HG03060 (cell line): ENCODE measurements at regions not wholly inside any gene's neighbourhood (a gene's known extent, or its start where the extent isn't known, plus 50 kb on each side); places are given as distances from the start of the nearest gene placed in this dataset.

Source experiments
- ATAC-seq: cut with Tn5 transposase; IDR thresholded peaks from one replicate; pipeline ENCODE4 v1.9.1; 2021; ENCODE audit warnings: low read depth, moderate number of reproducible peaks; ENCODE audit not compliant: unreplicated experiment

DNA sequence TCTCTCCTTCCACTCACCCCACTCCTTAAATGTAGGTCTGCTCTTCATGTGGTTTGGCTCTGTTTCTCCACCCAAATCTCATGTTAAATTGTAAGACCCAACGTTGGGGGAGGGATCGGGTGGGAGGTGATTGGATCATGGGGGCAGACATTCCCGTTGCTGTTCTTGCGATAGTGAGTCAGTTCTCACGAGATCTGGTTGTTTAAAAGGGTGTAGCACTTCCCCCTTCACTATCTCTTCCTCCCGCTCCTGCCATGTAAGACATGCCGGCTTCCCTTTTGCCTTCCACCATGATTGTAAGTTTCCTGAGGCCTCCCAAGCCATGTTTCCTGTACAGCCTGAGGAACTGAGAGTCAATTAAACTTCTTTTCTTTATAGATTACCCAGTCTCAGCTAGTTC, 1044.5 kb upstream of the POU3F3 start:
- ATAC-seq: no peak

DNA sequence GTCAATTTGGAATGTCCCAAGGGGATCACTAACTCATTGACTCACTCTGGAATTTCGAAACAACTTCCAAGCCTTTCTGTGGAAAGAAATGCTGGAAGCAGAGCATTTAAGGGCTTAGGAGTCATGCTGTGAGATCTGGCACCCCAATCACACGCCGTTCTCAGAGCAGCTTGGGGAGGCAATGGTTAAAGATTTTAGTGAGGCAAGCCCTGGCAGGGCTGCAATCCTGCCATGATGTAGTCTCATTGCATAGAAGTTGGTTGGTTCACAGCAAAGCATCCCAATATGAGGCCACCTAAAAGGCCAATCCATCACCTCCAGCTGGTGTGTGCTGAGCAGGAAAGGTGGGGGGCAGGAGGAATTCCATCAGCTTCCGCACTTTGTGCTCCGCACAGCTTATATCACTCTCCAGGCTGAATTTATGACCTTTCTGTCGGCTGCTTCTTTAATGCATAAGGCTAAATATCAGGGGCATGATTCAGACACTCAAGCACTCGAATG, 1043.9 kb upstream of the POU3F3 start:
- no peak for ATAC-seq

DNA sequence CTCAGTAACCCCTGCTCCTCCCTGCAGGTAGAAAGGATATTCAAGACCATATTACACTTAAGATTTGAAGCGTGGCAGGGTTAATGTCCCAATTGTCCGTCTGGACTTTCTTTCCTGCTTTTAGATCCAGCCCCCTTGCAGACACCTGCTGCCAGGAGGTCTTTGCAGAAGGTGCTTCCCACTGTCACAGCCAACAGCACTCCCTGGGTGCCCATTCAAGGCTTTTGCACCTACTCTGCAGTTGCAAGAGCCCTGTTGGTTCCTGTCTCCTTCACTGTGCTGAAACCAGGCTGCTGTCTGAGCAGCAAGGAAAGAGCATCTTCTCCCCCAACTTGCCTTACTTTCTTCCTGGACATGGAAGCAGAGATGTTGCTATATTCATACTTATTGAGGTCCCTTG, 1043.0 kb upstream of the POU3F3 start:
- no peak for ATAC-seq

DNA sequence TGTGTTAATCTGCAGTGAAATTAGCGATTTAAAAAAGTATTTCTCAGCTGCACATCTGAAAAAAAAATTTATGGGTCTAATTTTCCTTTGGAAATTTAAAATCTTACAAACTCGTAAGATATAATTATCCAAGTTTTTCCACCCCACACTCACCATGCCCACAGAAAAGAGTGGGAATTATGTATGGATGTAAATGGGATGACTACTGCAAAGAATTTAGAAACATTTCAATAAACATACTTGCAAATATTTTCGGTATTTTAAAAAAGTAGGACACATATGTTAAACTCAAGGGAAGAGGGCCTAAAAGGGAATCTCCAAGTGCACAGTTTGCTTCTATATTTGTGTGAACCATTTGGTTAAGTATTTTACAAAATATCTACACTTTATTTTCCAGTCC, 1039.9 kb upstream of the POU3F3 start:
- no peak for ATAC-seq

DNA sequence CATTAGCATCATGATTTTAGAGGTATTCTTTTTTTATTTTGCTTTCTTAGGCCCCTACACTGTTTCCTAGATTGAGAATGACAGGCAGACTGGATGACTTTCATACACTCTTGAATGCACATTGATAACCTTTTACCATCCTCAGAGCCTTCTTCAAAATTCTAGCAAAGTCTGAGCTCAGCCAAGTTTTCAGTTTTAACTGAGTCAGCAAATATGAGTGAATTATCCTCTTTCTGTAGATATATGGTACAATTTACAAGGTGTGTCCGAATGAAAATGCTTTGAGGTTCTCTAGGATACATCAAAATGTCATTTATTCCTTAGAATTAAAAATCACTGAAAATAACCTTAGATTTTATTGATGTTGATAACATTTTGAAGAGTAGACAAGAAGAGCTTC, 1038.2 kb upstream of the POU3F3 start:
- no peak for ATAC-seq

DNA sequence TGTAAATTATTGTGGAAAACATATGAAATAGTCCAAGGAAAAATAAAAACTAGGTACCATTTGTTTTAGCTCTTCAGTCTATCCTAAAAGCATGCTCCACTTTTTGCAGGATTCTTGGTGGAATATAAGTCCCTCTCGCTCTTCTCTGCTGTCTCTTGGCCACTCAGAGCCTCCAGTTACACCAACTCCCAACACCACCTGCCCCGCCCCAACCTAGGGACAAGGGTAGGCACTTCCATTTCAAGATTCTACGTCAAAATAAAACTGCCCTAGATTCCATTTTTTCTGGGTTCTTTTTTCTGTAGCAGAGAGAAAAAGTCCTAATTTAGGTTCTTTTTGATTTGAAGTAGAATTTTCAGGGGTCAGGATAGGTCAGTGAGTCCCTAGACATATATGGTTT, 1036.2 kb upstream of the POU3F3 start:
- no peak for ATAC-seq

DNA sequence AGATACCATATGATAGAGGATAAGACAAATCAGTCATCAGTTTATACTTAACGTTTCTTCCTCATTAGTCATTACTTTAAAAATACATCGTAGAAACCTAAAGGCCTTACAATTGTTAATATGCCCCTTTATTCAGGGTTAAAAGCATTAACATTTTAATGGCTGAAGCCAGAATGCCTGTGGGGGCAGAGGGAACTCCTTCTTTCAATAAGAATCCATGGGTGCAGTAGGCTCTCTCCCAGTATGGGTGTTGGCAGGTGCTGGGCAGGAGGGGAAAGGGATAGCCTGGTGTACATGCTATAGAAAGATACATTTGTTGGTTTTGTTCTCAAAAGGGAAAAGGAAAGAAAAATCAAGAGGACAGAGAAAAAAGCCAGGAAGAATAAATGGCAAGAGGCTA, 1035.7 kb upstream of the POU3F3 start:
- no peak for ATAC-seq

DNA sequence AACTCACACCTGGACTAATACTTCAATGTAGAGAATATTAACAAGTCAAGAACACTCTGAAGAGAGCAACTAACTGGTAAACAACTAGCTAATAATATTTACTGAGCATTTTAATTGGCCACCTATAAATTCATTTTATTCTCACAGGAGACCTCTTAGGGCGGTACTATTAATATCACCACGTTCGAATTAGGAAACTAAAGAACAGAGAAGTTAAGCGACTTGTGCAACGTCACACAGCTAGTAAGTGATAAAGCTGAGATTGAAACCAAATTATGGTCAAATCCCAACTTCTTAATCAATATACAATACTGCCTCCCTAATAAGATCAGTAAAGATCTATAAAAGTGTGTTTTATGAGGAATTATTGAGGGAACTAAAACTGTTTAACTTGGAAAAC, 1034.3 kb upstream of the POU3F3 start:
- no peak for ATAC-seq

DNA sequence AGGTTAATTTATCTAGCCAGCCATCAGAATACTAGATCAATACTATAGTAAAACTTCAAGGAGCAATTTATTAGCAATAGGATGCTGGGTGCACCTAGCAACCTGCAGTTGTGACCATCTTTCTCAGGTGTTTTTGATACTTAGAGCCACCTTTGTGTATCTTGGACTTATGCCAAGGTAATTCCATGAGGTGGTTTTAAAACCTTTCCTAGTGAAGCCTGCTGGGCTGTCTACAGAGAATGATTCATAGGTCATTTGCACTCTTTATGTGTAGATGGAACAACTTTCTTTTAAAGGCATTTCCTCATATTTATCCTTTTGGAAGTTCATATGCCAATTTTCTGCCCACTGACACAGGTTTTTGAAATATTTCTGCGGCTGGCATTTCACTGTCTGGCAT, 1030.1 kb upstream of the POU3F3 start:
- no peak for ATAC-seq

DNA sequence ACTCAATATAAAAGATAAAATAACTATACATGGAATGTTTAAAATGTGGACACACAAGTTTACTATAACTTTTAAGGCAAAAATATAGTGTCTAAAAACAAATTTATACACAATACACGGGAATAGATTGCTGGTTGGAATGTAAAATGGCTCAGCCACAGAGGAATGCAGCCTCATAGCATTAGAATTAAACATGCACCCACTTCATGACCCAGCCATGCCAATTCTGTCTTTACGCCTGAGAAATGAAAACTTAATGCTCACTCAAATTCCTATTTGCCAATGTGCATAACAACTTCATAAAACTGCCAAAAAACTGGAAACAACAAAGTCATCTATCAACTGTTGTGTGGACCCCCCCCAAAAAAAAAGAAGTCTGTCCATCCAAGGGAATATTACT, 1006.6 kb upstream of the POU3F3 start:
- ATAC-seq: no peak

DNA sequence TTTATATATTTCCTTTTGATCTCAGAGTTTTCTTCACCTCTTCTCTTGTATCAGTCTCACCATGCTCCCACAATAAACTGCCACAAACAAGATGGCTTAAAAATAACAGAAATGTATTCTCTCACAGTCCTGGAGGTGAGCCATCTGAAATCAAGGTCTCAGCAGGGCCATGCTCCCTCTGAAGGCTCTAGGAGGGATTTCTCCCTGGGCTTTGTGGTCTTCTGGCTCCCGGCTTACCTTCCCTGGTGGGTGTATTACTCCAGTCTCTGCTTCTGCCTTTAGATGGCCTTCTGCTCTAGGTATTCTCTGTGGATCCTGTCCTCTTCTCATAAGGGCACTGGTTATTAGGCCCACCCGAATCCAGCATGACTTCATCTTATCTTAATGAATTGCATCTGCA, 994.7 kb upstream of the POU3F3 start:
- ATAC-seq: no peak

DNA sequence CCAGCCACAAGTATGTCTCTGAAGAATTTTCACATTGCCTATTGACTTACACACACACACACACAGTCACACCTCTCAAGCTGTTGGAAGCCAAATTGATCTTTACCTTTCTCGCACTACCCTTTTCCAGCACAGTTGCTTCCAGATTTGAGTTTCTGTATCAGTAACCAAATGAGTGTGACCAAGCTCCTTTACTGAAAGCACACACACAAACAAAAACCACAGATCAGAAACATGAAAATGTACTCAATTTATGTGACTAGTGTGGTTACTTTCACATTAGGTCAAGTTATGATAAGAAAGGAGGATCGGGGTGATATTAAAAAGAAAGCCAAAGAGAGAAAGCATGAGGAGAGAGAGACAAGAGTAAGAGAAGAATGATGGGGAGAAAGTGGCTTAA, 993.9 kb upstream of the POU3F3 start:
- no peak for ATAC-seq

DNA sequence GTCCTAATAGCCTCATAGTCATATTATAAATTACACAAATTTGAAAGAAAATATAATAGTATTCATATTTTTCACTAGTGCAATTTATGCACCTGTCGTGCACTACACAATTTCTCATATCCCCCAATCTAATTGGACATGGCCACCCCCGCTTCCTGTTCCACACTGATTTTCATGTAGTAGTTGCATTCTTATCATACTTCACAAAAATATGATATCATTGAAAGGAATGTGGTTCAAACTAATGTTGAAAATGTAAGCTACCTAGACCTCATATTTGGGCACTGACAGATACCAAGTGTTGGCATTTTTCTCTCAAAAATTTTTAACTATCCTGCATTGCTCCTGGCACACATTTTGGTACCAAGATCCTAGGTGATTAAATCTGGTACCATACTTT, 985.5 kb upstream of the POU3F3 start:
- no peak for ATAC-seq

DNA sequence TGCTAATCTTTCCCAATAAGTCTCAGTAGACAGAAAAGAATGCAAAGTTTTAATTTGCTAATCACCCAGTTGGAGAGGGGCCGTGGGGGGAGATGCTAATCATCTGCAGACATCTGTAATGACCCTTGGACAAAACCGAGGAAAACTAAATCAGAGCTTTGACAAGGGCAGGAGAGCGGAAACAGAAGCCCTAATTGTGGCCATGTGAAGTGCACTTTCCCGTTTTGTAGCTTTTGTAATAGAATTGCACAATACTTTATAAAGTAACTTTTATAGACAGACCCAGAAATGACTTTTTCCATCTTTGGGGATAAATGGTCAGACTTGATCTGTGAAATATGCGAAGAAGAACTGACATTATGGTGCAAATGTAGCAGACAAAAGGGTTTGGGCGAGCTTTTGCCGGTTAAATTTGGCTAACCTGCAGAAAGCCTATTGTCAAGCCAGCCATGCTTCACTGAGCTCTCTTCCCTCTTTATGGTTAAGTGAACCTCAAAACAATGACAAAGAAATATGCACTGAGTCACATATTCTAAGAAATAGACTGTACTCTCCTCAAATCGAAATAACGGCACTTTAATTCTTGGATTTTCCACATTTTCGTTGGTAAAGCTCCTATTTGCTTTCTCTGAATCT, 980.1 kb upstream of the POU3F3 start:
- ATAC-seq: no peak

DNA sequence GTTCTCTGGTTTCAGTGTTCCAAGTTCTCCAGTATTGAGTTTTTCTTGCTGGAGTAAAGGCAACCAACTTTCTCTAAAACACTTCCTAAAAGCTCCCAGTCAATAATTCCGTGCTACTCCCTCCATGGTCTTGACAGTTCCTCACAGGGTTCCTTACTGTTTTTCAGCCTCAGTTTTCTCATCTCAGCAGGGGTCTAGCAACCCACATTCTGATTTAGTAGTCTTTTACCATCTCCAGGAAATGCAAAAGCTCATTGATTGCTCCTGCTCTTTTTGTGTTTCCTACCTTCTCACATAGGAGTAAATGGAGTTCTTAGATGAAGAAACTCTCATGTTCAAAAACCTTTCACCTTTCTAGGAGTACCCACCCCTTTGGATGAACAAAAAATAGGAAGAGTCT, 978.8 kb upstream of the POU3F3 start:
- ATAC-seq: no peak

DNA sequence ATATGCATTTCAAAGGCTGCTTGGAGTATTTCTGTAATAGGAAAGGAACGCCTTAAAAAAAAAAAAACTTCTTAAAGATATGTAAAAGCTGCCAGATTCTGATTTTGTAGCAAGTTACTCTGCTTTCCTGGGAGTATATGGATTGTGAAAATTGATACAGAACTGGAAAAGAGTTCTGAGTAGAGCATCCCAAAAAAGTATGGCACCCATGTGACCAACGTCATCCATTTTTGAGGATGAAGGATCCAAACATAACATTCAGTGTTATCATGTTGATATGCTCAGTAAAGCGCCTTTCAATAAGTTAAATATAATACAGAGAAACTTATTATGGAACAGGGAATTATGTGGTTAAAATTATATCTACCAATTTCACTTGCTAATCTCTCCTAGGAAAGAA, 978.4 kb upstream of the POU3F3 start:
- ATAC-seq: no peak

DNA sequence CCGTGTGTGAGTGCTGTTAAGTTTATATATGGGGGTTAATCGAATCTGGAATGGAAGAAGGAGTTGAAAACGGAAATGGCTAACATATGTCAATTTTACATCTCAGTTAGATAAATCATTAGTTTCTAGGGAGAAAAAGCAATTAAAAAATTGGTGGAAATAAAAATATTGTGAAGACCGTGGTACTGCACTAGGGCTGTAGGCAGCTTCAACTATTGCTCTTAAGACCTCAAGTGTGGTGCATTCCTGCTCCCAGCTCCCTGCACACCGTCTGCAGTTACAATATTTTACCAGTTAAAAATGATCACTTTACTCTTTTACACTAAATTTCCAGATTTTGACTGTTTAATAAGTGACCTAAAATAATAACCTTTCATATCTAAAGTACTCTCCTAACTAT, 977.3 kb upstream of the POU3F3 start:
- no peak for ATAC-seq

DNA sequence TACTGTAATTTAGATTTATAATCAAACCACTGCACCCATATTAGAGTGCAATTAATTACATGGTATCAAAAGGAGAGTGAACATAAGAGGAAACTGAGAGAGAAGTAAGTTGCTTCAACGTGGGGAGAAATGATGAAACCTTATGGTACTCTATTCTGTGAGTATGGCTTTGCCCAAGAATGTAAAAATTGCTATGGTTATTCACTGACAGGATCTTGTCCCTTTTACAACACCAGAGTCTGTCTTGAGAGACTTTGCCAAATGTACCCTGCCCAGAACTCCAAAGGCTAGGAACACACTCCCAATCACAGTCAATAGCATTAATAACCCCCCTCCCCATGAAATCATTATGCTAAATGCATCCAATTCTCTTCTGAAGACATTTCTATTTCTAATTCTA, 974.8 kb upstream of the POU3F3 start:
- no peak for ATAC-seq

DNA sequence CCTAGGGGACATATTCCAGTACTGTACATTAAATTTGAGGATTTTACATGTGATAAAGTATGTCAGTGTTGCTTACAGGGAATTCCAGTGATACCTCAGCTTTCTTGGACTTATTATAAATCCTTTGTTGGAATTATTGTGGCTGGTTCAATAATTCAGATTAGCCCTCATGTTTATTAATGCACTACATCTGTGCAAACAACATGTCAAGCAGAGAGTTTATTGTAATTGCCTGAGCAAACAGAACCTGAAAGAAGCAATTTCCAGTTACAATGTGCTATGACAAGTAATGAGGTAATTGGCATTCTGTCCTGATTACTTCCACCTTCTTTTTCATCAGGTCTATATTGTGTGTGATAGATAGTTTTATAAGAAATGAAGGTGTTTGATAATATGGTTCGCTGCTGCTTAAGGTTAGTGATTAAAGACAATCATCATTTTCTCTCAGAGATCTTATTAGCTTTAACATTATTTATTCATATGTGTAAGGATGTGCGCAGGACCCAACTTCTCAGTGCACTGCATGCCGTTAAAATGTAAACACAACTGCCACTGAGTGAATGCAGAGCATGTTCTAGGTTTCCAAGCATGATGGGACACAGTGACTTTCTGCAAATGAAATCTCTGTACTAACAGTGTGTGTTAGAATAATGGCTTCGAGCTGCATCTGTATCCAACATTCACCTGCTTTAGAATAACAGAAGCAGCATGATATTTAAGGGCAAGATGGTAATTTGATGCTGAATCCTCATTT, 973.7 kb upstream of the POU3F3 start:
- ATAC-seq: no peak

DNA sequence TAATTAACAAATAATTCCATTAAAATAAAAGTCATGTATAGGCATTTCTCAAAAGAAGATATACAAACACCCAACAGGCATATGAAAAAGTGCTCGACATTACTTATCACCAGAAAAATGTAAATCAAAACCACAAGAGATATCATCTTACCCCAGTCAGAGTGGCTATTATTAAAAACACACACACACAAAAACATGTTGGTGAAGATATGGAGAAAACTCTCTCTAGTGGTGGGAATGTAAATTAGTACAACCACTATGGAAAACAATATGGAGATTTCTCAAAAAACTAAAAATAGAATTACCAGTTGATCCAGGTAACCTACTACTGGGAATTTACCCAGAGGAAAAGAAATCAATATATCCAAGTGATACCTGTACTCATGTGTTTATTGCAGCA, 966.3 kb upstream of the POU3F3 start:
- no peak for ATAC-seq

DNA sequence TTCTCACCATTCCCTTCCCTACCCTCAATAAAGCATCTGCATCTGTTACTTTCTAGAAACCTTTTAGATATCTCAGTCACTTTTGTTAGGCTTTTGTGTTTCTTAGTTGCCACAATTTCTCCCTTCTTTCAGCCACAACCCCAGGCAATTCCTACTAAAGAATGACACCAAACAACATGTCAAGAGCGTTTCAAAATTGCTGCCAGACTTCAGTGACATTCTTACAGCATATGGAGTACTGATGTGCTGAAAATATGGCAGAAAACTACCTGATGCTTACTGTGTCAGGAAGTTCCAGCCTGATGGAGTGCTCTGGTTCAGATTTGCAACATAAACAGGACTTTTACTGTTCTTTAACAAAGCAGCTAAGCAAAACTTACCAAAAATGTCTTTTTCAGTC, 957.7 kb upstream of the POU3F3 start:
- ATAC-seq: no peak

DNA sequence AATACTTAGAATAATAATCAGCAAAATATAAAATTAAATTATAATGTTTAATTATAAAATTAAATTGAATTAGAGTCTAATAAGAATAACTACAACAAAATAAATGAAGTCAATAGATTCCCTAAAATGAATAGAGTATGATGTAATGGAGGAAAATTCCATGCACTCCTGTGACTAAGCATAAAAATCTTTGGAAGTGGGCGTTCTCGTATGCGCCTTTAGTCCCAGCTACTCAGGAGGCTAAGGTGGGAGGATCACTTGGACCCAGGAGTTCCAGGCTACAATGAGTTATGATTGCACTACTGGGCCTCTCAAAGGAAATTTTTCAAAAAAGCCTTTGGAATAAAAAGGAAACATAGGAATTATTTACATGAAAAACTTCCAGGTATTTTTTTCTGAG, 955.4 kb upstream of the POU3F3 start:
- no peak for ATAC-seq
